Natural killer cell treated with Interleukin-12 subunit alpha and Interleukin-12 subunit beta and Interleukin-15 and Interleukin-18, amount 100 ng/mL, for 72 hours (primary cell): ENCODE measurements at regions not wholly inside any gene's neighbourhood (a gene's known extent, or its start where the extent isn't known, plus 50 kb on each side); places are given as distances from the start of the nearest gene placed in this dataset.

ENCODE experiments used
- ATAC-seq, 2 donors: fragments of 150-1000 bp; cut with Tn5 transposase in 1 of 2; sonication (Bioruptor Pico), chemical (Tn5 transposase) in 1 of 2; 2 replicates each; pipeline ENCODE4 v1.10.0; 2021
- DNase-seq: peaks from one replicate; pipeline ENCODE4 v3.0.0; 2022; ENCODE audit warnings: low spot score
- H3K27ac Mint-ChIP-seq, 2 donors: 1 replicate in 1 of 2; 2 replicates in 1 of 2; pipeline ENCODE4 v1.8.0; 2022; ENCODE audit warnings: mixed read lengths in 2 of 2, mild to moderate bottlenecking in 1 of 2, moderate library complexity in 1 of 2
- H3K27me3 Mint-ChIP-seq, 2 donors: 1 replicate in 1 of 2; 2 replicates in 1 of 2; pipeline ENCODE4 v1.8.0; 2022; ENCODE audit warnings: mixed read lengths in 2 of 2
- H3K36me3 Mint-ChIP-seq: one replicate; pipeline ENCODE4 v1.8.0; 2022; ENCODE audit warnings: mixed read lengths
- H3K4me1 Mint-ChIP-seq, 2 donors: 1 replicate in 1 of 2; 2 replicates in 1 of 2; pipeline ENCODE4 v1.8.0; 2022; ENCODE audit warnings: low read depth in 2 of 2, mixed read lengths in 2 of 2, mild to moderate bottlenecking in 1 of 2
- H3K4me3 Mint-ChIP-seq: one replicate; pipeline ENCODE4 v1.8.0; 2022; ENCODE audit warnings: mixed read lengths
- H3K9me3 Mint-ChIP-seq: 2 replicates; pipeline ENCODE4 v1.8.0; 2022; ENCODE audit warnings: mixed read lengths

DNA sequence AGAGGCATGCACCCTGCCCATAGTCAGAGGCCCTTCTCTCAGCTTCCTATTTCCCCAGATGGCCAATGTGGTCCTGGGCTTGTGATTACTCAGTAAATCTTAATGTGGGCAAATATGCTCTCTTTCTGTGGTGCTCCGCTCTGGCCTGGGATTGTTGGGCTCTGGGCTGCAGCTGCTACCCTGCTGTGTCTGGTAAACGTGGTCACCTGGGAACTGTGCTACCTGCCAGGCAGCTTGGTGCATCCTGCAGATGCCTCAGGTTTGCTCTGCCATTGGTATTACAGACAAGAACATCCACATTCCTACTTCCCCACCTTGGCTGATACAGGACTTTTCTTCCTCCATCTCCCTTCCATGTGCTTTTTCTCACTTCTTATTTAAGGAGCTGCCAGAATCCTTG, 611.5 kb upstream of the IMPG1 start:
- DNase-seq = no peak
- Mint-ChIP-seq H3K9me3 (peaks cover 29% of the 10 kb centered on the region), H3K4me1 (no peaks in the 10 kb centered on the region), H3K4me3 (no peak overlapping the region), H3K27me3 (no peaks in the 10 kb centered on the region), H3K27ac (no peak overlapping the region), H3K36me3 (no peaks in the 10 kb centered on the region)
- no peak for ATAC-seq

DNA sequence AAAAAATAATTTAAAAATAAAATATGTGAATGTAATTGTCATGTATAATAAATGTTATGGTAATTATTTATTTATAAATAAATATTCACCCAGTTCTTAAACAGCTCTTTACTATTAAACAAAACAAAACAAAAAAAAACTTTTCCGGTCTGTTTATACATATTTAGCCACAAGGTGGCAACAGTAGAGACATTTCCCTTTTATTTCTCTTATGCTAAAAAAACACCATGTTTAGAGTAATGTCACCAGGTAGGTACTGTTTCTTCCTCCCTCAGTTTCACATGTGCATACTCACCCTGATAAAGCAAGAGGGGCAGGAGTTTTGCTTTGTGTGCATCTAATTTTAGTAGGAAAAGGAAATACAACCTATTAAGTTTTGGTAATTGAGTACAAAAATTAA, 610.4 kb upstream of the IMPG1 start:
- Mint-ChIP-seq H3K9me3 (peaks cover 23% of the 10 kb centered on the region), H3K27ac (no peak overlapping the region), H3K27me3 (no peaks in the 10 kb centered on the region), H3K4me1 (no peaks in the 10 kb centered on the region), H3K36me3 (no peaks in the 10 kb centered on the region), H3K4me3 (no peak overlapping the region)
- DNase-seq = no peak
- ATAC-seq = no peak

DNA sequence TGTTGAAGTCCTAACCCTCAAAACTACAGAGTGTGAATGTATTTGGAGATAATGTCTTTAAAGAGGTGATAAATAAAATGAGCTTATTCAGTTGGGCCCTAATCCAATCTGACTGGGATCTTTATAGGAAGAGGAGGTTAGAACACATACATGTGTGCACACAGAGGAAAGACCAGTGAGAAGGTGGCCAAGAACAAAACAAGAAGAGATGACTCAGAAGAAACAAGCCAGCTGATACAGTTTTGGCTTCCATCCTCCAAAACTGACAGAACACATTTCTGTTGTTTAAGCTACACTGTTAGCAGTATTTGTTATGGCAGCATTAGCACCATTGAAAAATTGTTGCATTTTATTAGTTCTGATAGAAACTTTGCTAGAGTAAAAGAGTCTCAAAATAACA, 609.3 kb upstream of the IMPG1 start:
- no peaks in the 10 kb centered on the region for H3K36me3 Mint-ChIP-seq
- no peaks in the 10 kb centered on the region for H3K4me1 Mint-ChIP-seq
- no peak for ATAC-seq
- no peaks in the 10 kb centered on the region for H3K27me3 Mint-ChIP-seq
- no peak for DNase-seq
- H3K4me3 Mint-ChIP-seq = no peak overlapping the region
- peaks cover 23% of the 10 kb centered on the region for H3K9me3 Mint-ChIP-seq
- H3K27ac Mint-ChIP-seq = no peak overlapping the region

DNA sequence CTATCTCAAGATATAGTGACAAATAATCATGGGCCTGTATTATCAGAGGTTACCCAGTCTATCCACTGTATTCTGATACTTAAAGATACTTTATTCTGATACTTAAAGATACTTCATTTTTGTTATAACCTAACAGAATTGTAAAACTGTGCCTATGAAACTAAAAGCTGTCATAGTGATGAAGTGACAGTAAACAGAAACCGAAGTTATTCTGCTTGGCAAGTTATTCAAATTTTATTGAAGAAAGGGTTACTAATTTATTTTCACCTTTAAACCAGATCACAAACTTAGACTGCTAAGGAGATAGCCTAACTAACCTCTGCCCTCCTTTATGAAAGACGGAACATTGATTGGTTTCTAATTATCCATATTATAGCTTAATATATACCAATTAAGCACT, 604.6 kb upstream of the IMPG1 start:
- H3K36me3 Mint-ChIP-seq = no peaks in the 10 kb centered on the region
- no peaks in the 10 kb centered on the region for H3K4me1 Mint-ChIP-seq
- H3K27ac Mint-ChIP-seq = no peak overlapping the region
- H3K27me3 Mint-ChIP-seq = no peaks in the 10 kb centered on the region
- ATAC-seq = no peak
- no peak overlapping the region for H3K4me3 Mint-ChIP-seq
- peaks cover 14% of the 10 kb centered on the region for H3K9me3 Mint-ChIP-seq
- DNase-seq = no peak

DNA sequence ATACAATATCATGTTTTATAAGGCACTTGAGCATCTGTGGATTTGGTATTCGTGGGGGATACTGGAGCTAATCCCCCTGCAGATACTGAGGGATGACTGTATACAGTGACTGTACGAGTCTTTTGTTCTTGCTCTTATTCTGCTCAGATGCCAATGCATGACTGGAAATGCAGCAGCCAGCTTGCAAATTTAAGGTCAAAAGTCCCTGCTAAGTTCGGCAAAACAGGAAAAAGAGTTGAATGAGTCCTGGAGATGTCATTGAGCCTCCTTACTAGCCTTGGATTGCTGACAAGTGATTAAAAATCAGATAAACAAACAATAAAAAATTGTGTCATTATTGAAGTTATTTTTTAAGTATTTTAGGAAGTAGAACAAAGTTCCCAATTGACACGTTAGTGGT, 599.3 kb upstream of the IMPG1 start:
- Mint-ChIP-seq H3K4me1 (no peaks in the 10 kb centered on the region), H3K27me3 (no peaks in the 10 kb centered on the region), H3K9me3 (peaks cover 10% of the 10 kb centered on the region), H3K36me3 (no peaks in the 10 kb centered on the region), H3K4me3 (no peak overlapping the region), H3K27ac (no peak overlapping the region)
- ATAC-seq (no peak), DNase-seq (no peak)

DNA sequence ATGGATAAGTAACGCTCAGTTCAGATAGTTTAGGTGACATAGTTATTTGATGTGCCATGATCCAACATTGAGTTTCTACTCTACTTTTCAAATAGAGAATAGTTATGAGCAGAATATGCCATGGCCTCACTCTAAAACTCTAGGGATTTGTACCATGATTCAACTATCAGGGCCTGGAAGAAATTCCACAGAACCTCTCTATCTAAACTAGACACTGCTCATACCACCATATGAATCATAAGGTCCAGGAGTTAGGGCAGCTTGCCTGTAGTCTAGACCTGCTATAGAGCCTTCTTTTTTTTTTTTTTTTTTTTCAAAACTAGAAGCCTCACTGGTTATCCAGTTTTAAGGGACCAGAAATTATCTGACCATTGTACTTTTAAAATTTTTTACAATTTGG, 571.8 kb upstream of the IMPG1 start:
- DNase-seq (no peak), ATAC-seq (no peak)
- peaks cover 16% of the 10 kb centered on the region for H3K9me3 Mint-ChIP-seq
- peaks cover 5% of the 10 kb centered on the region for H3K36me3 Mint-ChIP-seq
- no peaks in the 10 kb centered on the region for H3K4me1 Mint-ChIP-seq
- H3K4me3 Mint-ChIP-seq = no peak overlapping the region
- H3K27ac Mint-ChIP-seq = no peak overlapping the region
- H3K27me3 Mint-ChIP-seq = no peaks in the 10 kb centered on the region

DNA sequence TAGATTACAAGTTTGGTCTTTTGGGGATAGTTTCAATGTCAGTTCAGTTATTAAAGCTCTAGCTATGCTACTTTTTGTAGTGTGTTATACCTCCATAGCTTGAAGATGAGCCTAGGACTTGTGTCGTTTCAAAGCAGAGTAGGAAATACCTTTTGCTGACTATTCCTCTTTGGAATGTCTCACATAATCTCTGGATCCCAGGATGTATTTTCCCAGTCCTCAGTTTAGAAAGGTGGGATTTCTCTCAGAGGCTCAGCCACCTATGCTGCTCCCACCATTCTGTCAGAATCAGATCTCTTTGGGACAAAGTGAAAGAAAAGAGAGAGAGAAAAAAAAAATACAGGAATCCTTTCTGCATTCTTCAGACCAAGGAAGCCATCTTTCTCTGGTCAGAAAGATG, 567.5 kb upstream of the IMPG1 start:
- DNase-seq (no peak), ATAC-seq (no peak)
- H3K4me3 Mint-ChIP-seq = no peak overlapping the region
- H3K9me3 Mint-ChIP-seq = peaks cover 23% of the 10 kb centered on the region
- no peak overlapping the region for H3K27ac Mint-ChIP-seq
- H3K36me3 Mint-ChIP-seq = peaks cover 5% of the 10 kb centered on the region
- H3K27me3 Mint-ChIP-seq = no peaks in the 10 kb centered on the region
- no peaks in the 10 kb centered on the region for H3K4me1 Mint-ChIP-seq

DNA sequence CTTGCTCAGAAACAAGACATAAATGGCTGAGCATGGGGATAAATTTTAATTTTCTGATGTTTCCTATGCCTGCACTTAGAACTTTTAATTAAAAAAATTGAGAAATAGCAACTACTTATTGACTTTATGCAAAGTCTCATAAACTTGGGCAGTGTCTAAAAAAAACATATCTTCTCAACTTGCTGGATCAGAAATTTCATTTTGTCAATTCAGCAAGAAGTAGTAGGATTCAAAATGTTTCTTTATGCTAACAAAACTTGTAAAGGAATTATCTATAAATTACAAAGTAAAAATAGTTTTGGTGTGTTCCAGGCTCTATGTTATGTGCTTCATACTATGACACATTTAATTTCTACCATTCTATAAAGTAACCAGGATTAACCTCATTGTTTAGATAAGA, 562.2 kb upstream of the IMPG1 start:
- no peaks in the 10 kb centered on the region for H3K4me1 Mint-ChIP-seq
- no peaks in the 10 kb centered on the region for H3K36me3 Mint-ChIP-seq
- DNase-seq (no peak), ATAC-seq (no peak)
- H3K9me3 Mint-ChIP-seq = peaks cover 11% of the 10 kb centered on the region
- no peak overlapping the region for H3K4me3 Mint-ChIP-seq
- no peaks in the 10 kb centered on the region for H3K27me3 Mint-ChIP-seq
- H3K27ac Mint-ChIP-seq = no peak overlapping the region

DNA sequence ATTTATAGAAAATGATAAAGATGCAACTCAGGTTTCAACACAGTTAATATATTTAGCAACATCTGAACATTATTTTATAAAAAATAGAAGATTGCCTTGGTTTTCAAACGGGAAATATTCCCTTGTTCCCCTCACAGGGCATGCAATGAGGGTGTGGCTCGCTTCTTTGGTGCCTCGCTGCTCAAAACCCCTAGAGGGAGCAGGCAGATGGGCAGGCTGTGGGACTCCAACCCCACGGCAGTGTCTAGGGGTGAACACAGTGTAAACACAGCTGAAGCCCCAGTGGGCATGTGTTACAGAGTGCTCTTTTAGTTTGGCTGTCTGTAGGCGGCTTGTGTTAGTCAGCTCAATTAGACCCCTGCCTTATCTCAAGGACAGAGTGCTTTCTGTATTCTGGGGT, 560.8 kb upstream of the IMPG1 start:
- Mint-ChIP-seq H3K27ac (no peak overlapping the region), H3K4me3 (no peak overlapping the region), H3K36me3 (no peaks in the 10 kb centered on the region), H3K27me3 (no peaks in the 10 kb centered on the region), H3K9me3 (peaks cover 11% of the 10 kb centered on the region), H3K4me1 (no peaks in the 10 kb centered on the region)
- DNase-seq = no peak
- ATAC-seq = no peak

DNA sequence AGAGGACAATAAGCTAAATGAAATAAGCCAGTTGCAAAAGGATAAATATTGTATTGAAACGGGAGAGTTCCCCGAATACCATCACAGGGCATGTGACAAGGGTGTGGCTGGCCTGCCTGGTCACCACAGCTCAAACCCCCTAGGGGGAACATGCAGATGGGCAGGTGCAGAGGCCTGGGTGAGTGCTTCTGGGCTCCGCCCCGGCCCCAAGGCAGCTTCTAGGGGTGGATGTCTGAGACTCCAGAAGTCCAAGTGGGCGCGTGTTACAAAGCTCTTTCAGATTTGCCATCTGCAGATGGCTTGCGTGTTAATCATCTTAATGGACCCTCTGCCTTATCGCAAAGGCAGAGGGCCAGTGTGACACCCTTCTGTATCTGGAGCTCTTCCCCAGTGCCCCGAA, 559.2 kb upstream of the IMPG1 start:
- Mint-ChIP-seq H3K36me3 (peaks cover 6% of the 10 kb centered on the region), H3K27ac (no peak overlapping the region), H3K4me1 (no peaks in the 10 kb centered on the region), H3K27me3 (no peaks in the 10 kb centered on the region), H3K9me3 (peaks cover 14% of the 10 kb centered on the region), H3K4me3 (no peak overlapping the region)
- ATAC-seq = no peak
- DNase-seq = no peak

DNA sequence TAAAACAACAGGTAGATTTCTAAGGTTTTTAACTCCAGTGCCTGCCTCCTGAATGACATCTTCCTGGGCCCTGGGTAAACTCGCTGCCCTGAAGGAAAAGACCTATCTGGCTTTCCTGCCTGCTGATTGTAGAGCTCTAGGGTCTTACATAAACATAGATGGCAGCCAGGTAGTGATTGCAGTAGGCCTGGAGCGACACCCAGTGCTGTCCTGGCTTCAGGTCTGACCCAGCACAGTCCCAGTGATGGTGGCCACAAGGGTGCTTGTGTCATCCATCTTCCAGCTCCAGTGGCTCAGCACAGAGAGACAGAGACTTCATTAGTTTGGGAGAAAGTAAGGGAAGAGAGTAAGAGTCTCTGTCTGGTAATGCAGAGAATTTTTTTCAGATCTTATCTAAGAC, 542.9 kb upstream of the IMPG1 start:
- H3K27me3 Mint-ChIP-seq = no peaks in the 10 kb centered on the region

DNA sequence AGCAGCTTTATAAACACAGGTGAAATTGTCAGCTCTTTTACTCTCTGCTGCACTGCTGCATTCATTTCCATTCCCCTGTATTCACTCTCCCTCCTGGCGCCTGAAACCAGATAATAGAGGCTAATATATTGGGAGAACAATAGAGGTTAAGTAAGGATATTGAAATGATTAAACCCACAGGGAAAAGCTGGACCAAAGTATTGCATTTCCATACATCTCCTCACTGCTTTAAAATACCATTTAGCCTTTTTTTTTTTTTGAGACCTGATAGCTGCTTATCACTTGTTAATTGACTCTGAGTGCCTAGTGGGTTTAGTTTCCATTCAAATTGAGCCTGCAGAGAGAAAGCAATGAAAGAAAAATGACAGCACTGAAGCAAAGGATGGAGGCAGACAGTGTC, 540.5 kb upstream of the IMPG1 start:
- Mint-ChIP-seq H3K4me3 (no peak overlapping the region), H3K27ac (no peak overlapping the region), H3K9me3 (peaks cover 22% of the 10 kb centered on the region), H3K36me3 (peaks cover 6% of the 10 kb centered on the region), H3K4me1 (no peaks in the 10 kb centered on the region), H3K27me3 (no peaks in the 10 kb centered on the region)
- DNase-seq = no peak
- no peak for ATAC-seq

More for the DNA sequence above, 542.9 kb upstream of the IMPG1 start:
- no peaks in the 10 kb centered on the region for H3K4me1 Mint-ChIP-seq
- no peak overlapping the region for H3K4me3 Mint-ChIP-seq
- H3K36me3 Mint-ChIP-seq = peaks cover 6% of the 10 kb centered on the region
- ATAC-seq (no peak), DNase-seq (no peak)
- no peak overlapping the region for H3K27ac Mint-ChIP-seq
- H3K9me3 Mint-ChIP-seq = peaks cover 23% of the 10 kb centered on the region

DNA sequence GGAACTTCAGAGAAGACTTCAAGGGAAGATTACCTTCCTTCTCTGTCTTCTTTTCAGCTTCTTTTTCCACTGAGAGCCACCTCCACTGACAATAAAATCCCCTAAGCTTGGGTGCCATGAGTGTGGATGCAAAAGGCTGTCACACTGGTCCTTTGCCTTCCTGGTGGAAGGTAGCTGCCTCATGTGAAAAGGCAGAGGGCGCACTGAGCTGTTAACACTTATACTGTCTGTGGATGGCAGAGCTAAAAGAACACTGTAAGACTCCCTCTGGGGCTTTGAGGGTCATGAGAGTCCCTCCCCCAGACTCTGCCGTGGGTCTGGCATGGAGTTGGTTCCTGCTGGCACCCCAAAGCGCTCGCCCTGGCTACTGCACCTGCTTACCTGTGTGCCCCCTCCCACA, 536.7 kb upstream of the IMPG1 start:
- H3K9me3 Mint-ChIP-seq = peaks cover 23% of the 10 kb centered on the region

DNA sequence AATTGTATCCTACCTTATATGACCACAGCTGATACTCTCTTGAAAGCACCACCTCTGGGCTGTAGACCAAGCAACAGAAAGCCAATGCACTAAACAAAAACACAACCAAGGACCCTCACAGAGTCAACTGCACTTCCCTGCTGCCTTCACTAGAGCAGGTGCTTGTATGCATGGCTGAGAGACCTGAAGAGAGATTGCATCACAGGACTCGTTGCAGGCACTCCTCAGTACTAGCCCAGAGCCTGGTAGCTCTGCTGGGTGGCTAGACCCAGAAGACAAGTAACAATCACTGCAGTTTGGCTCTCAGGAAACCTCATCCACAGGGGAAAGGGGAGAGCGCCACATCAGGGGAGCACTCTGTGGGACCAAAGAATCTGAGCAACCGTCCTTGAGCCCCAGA, 521.6 kb upstream of the IMPG1 start:
- H3K9me3 Mint-ChIP-seq = peaks cover 13% of the 10 kb centered on the region
- peak in 1 of 2 donors; percentile 9 for ATAC-seq

More for the DNA sequence above, 536.7 kb upstream of the IMPG1 start:
- no peak overlapping the region for H3K4me3 Mint-ChIP-seq
- DNase-seq (no peak), ATAC-seq (no peak)
- H3K36me3 Mint-ChIP-seq = no peaks in the 10 kb centered on the region
- no peaks in the 10 kb centered on the region for H3K4me1 Mint-ChIP-seq
- H3K27me3 Mint-ChIP-seq = no peaks in the 10 kb centered on the region
- no peak overlapping the region for H3K27ac Mint-ChIP-seq

DNA sequence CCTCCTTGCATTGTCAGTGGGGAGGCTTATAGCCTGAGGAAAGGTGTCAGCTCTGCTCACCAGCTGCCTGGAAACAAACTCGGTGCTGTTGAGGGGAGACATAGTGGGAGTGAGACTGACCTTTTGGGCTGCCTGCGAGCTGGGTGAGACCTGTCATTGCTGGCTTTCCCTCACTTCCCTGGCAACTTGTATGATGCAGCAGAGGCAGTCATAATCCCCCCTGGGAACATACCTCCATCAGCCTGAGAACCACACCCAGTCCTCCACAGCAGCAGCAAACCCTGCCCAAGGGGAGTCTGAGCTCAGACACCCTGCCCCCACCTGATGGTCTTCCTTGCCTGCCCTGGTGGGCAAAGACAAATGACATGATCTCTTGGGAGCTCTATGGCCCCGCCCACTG, 521.2 kb upstream of the IMPG1 start:
- Mint-ChIP-seq H3K4me3 (no peak overlapping the region), H3K27ac (no peak overlapping the region)
- peak in 1 of 2 donors; percentile 17 for ATAC-seq

More for the DNA sequence above, 521.6 kb upstream of the IMPG1 start:
- H3K4me3 Mint-ChIP-seq = no peak overlapping the region
- H3K4me1 Mint-ChIP-seq = no peaks in the 10 kb centered on the region
- H3K27ac Mint-ChIP-seq = no peak overlapping the region
- no peak for DNase-seq
- no peaks in the 10 kb centered on the region for H3K27me3 Mint-ChIP-seq
- H3K36me3 Mint-ChIP-seq = peaks cover 6% of the 10 kb centered on the region

More for the DNA sequence above, 521.2 kb upstream of the IMPG1 start:
- Mint-ChIP-seq H3K27me3 (no peaks in the 10 kb centered on the region), H3K9me3 (peaks cover 9% of the 10 kb centered on the region), H3K36me3 (peaks cover 2% of the 10 kb centered on the region), H3K4me1 (no peaks in the 10 kb centered on the region)
- no peak for DNase-seq
